Astrocyte (in vitro differentiated cells and primary cell): ENCODE measurements at regions not wholly inside any gene's neighbourhood (a gene's known extent, or its start where the extent isn't known, plus 50 kb on each side); places are given as distances from the start of the nearest gene placed in this dataset.
"Not testable (repeated sequence)": the region's sequence is repeated elsewhere in the genome, so short reads cannot be mapped to it uniquely, and the experiment has no call there.

Experiments used
- DNase-seq: peaks from one replicate; pipeline ENCODE4 v3.0.0-alpha.2; 2010; ENCODE audit warnings: low read depth
- FAIRE-seq: peaks from 2 replicates; lab custom pipeline; 2011; peaks lifted over from hg19 to GRCh38; lab: Jason Lieb, UNC
- H2AFZ ChIP-seq: 2 replicates; pipeline ENCODE4 v1.6.0; 2012; ENCODE audit warnings: low read depth, low read length, inconsistent platforms
- H3K27ac ChIP-seq: 2 replicates; pipeline ENCODE4 v1.5.1; 2011; ENCODE audit warnings: low read depth, low read length, inconsistent platforms
- H3K27me3 ChIP-seq: 2 replicates; pipeline ENCODE4 v1.6.0; 2011; ENCODE audit warnings: low read length, inconsistent platforms; ENCODE audit not compliant: insufficient read depth
- H3K36me3 ChIP-seq: 2 replicates; pipeline ENCODE4 v1.5.1; 2011; ENCODE audit warnings: low read length, inconsistent platforms; ENCODE audit not compliant: insufficient read depth
- H3K4me1 ChIP-seq: 2 replicates; pipeline ENCODE4 v1.5.1; 2011; ENCODE audit warnings: low read length, inconsistent platforms; ENCODE audit not compliant: insufficient read depth
- H3K4me2 ChIP-seq: 2 replicates; pipeline ENCODE4 v1.6.0; 2012; ENCODE audit warnings: low read length, inconsistent platforms
- H3K4me3 ChIP-seq: 2 replicates; pipeline ENCODE4 v1.5.1; 2011; ENCODE audit warnings: low read depth, mild to moderate bottlenecking, low read length, inconsistent platforms; ENCODE audit not compliant: insufficient read depth
- H3K79me2 ChIP-seq: 2 replicates; pipeline ENCODE4 v1.6.0; 2012; ENCODE audit warnings: mild to moderate bottlenecking, low read length, inconsistent platforms; ENCODE audit not compliant: insufficient read depth
- H3K9ac ChIP-seq: 2 replicates; pipeline ENCODE4 v1.6.0; 2012; ENCODE audit warnings: mild to moderate bottlenecking, low read length, inconsistent platforms
- H3K9me3 ChIP-seq: 2 replicates; pipeline ENCODE4 v1.5.1; 2012; ENCODE audit warnings: low read depth, mild to moderate bottlenecking, low read length, inconsistent platforms; ENCODE audit not compliant: insufficient read depth
- H4K20me1 ChIP-seq: 2 replicates; pipeline ENCODE4 v1.6.0; 2012; ENCODE audit warnings: low read length, inconsistent platforms; ENCODE audit not compliant: insufficient read depth
- H3K27ac Mint-ChIP-seq: one replicate; pipeline ENCODE4 v1.8.0; 2021; ENCODE audit warnings: mild to moderate bottlenecking, mixed read lengths; ENCODE audit not compliant: unreplicated experiment
- H3K27me3 Mint-ChIP-seq: one replicate; pipeline ENCODE4 v1.8.0; 2021; ENCODE audit warnings: low read depth, mixed read lengths; ENCODE audit not compliant: unreplicated experiment
- H3K36me3 Mint-ChIP-seq: one replicate; pipeline ENCODE4 v1.8.0; 2021; ENCODE audit warnings: low read depth, mixed read lengths; ENCODE audit not compliant: unreplicated experiment
- H3K4me1 Mint-ChIP-seq: one replicate; pipeline ENCODE4 v1.8.0; 2021; ENCODE audit warnings: low read depth, mixed read lengths; ENCODE audit not compliant: unreplicated experiment
- H3K4me3 Mint-ChIP-seq: one replicate; pipeline ENCODE4 v1.8.0; 2021; ENCODE audit warnings: mild to moderate bottlenecking, moderate library complexity, mixed read lengths; ENCODE audit not compliant: unreplicated experiment
- H3K9me3 Mint-ChIP-seq: one replicate; pipeline ENCODE4 v1.8.0; 2021; ENCODE audit warnings: mild to moderate bottlenecking, mixed read lengths; ENCODE audit not compliant: unreplicated experiment
- EZH2 ChIP-seq: IDR thresholded peaks from 2 replicates; pipeline ENCODE4 v1.6.1; 2012; ENCODE audit warnings: mild to moderate bottlenecking, low read length, inconsistent platforms; ENCODE audit not compliant: insufficient read depth
- TF ChIP-seq, protein P1 (sequence below): IDR thresholded peaks from 2 replicates; pipeline ENCODE4 v1.5.1; 2011; ENCODE audit warnings: low read depth, mild to moderate bottlenecking, inconsistent platforms, low read length, moderate library complexity; ENCODE audit not compliant: insufficient read depth

- H3K27me3 Mint-ChIP-seq = peaks cover 27% of the 10 kb centered on the region
- no peaks in the 10 kb centered on the region for H3K9me3 Mint-ChIP-seq
These were observed 54.8 kb upstream of the MITF start for GRCh38 chr3:69684309-69684961.

GRCh38 chr3:69683082-69683806 lies 56.0 kb upstream of the MITF start:
- H4K20me1 ChIP-seq = no peaks in the 10 kb centered on the region
- no peak overlapping the region for H2AFZ ChIP-seq
- H3K9ac ChIP-seq = no peak overlapping the region
- Mint-ChIP-seq H3K36me3 (no peaks in the 10 kb centered on the region), H3K27me3 (peaks cover 20% of the 10 kb centered on the region), H3K4me1 (peaks cover 5% of the 10 kb centered on the region), H3K27ac (peak overlapping the region; percentile 41), H3K4me3 (no peak overlapping the region), H3K9me3 (no peaks in the 10 kb centered on the region)
- no peaks in the 10 kb centered on the region for H3K79me2 ChIP-seq
- no peak for DNase-seq
- H3K4me1 ChIP-seq = no peaks in the 10 kb centered on the region
- TF ChIP-seq EZH2 = no peak
- TF ChIP-seq, protein P1, sequence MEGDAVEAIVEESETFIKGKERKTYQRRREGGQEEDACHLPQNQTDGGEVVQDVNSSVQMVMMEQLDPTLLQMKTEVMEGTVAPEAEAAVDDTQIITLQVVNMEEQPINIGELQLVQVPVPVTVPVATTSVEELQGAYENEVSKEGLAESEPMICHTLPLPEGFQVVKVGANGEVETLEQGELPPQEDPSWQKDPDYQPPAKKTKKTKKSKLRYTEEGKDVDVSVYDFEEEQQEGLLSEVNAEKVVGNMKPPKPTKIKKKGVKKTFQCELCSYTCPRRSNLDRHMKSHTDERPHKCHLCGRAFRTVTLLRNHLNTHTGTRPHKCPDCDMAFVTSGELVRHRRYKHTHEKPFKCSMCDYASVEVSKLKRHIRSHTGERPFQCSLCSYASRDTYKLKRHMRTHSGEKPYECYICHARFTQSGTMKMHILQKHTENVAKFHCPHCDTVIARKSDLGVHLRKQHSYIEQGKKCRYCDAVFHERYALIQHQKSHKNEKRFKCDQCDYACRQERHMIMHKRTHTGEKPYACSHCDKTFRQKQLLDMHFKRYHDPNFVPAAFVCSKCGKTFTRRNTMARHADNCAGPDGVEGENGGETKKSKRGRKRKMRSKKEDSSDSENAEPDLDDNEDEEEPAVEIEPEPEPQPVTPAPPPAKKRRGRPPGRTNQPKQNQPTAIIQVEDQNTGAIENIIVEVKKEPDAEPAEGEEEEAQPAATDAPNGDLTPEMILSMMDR = no peak
- no peak overlapping the region for H3K27ac ChIP-seq
- FAIRE-seq = no peak
- H3K4me3 ChIP-seq = no peak overlapping the region
- H3K4me2 ChIP-seq = no peak overlapping the region
- H3K27me3 ChIP-seq = peaks cover 9% of the 10 kb centered on the region
- H3K9me3 ChIP-seq = no peaks in the 10 kb centered on the region
- H3K36me3 ChIP-seq = no peaks in the 10 kb centered on the region

More at GRCh38 chr3:69684309-69684961, 54.8 kb upstream of the MITF start:
- Histone ChIP-seq H3K9me3 (no peaks in the 10 kb centered on the region), H3K79me2 (no peaks in the 10 kb centered on the region), H3K4me3 (no peak overlapping the region), H4K20me1 (no peaks in the 10 kb centered on the region), H3K36me3 (no peaks in the 10 kb centered on the region), H3K9ac (no peak overlapping the region), H3K4me2 (no peak overlapping the region), H3K27ac (no peak overlapping the region), H3K27me3 (peaks cover 13% of the 10 kb centered on the region), H2AFZ (no peak overlapping the region), H3K4me1 (no peaks in the 10 kb centered on the region)
- no peak overlapping the region for H3K4me3 Mint-ChIP-seq
- no peaks in the 10 kb centered on the region for H3K36me3 Mint-ChIP-seq
- DNase-seq = no peak
- no peak for FAIRE-seq
- TF ChIP-seq, protein P1 = no peak
- TF ChIP-seq EZH2 = no peak
- peaks cover 5% of the 10 kb centered on the region for H3K4me1 Mint-ChIP-seq
- H3K27ac Mint-ChIP-seq = no peak overlapping the region

- not testable (repeated sequence) for H3K9me3 Mint-ChIP-seq, FAIRE-seq
- H3K27me3 Mint-ChIP-seq = peaks cover 23% of the 10 kb centered on the region
These were observed 61.8 kb upstream of the MITF start for GRCh38 chr3:69677456-69677855.

More at GRCh38 chr3:69677456-69677855, 61.8 kb upstream of the MITF start:
- H3K27ac Mint-ChIP-seq, H3K36me3 Mint-ChIP-seq, DNase-seq, H3K4me2 ChIP-seq, H3K9ac ChIP-seq, H4K20me1 ChIP-seq, H3K4me1 ChIP-seq, H3K4me3 Mint-ChIP-seq, H3K79me2 ChIP-seq, H3K36me3 ChIP-seq, H3K4me1 Mint-ChIP-seq, H3K27me3 ChIP-seq, H3K9me3 ChIP-seq, H2AFZ ChIP-seq, H3K4me3 ChIP-seq, H3K27ac ChIP-seq: not testable (repeated sequence)
